Heart left ventricle (tissue), 16 donors: ENCODE measurements at regions not wholly inside any gene's neighbourhood (a gene's known extent, or its start where the extent isn't known, plus 50 kb on each side); places are given as distances from the start of the nearest gene placed in this dataset.
"Not testable (repeated sequence)": the region's sequence is repeated elsewhere in the genome, so short reads cannot be mapped to it uniquely, and the experiment has no call there.

ENCODE experiments used
- ATAC-seq, 4 donors: fragments of 200-7000 bp; cut with Tn5 transposase; one replicate each; pipeline ENCODE4 v1.9.1; 2020 to 2022; ENCODE audit warnings: moderate library complexity in 4 of 4, mild to moderate bottlenecking in 3 of 4, moderate number of reproducible peaks in 1 of 4
- DNase-seq, 5 donors: peaks; one replicate each; pipeline ENCODE4 v3.0.0-alpha.2; 2020
- H3K27ac ChIP-seq, 12 donors: fragments of 200-600 bp; sonication (generic) in 4 of 12; one replicate each; pipeline versions ENCODE4 v1.5.0 to v1.8.0; 2016 to 2022; ENCODE audit warnings: mild to moderate bottlenecking in 2 of 12
- H3K27me3 ChIP-seq, 9 donors: fragments of 200-600 bp; sonication (generic) in 2 of 9; one replicate each; pipeline versions ENCODE4 v1.5.1 to v1.8.0; 2016 to 2022; ENCODE audit warnings: mild to moderate bottlenecking in 3 of 9
- H3K36me3 ChIP-seq, 9 donors: fragments of 200-600 bp; sonication (generic) in 2 of 9; one replicate each; pipeline versions ENCODE4 v1.5.0 to v1.8.0; 2018 to 2022; ENCODE audit warnings: mild to moderate bottlenecking in 2 of 9
- H3K4me1 ChIP-seq, 12 donors: fragments of 200-600 bp; sonication (generic) in 4 of 12; one replicate each; pipeline versions ENCODE4 v1.5.0 to v1.8.0; 2016 to 2022; ENCODE audit warnings: mild to moderate bottlenecking in 3 of 12
- H3K4me3 ChIP-seq, 12 donors: fragments of 200-600 bp; sonication (generic) in 4 of 12; one replicate each; pipeline versions ENCODE4 v1.5.0 to v1.8.0; 2017 to 2022; ENCODE audit warnings: mild to moderate bottlenecking in 9 of 12, moderate library complexity in 4 of 12
- H3K9me3 ChIP-seq, 12 donors: fragments of 200-600 bp; sonication (generic) in 4 of 12; one replicate each; pipeline versions ENCODE4 v1.5.0 to v1.8.0; 2016 to 2022; ENCODE audit warnings: mild to moderate bottlenecking in 1 of 12
- CTCF ChIP-seq, 12 donors: fragments of 200-600 bp; sonication (generic) in 4 of 12; IDR thresholded peaks; one replicate each; pipeline versions ENCODE4 v1.5.0 to v1.8.0; 2018 to 2022; ENCODE audit warnings: antibody characterized with exemption in 12 of 12, mild to moderate bottlenecking in 5 of 12
- POLR2A ChIP-seq, 2 donors: fragments of 450-650 bp; IDR thresholded peaks; one replicate each; pipeline ENCODE4 v1.6.1; 2017; ENCODE audit warnings: antibody characterized with exemption in 2 of 2, mild to moderate bottlenecking in 2 of 2, moderate library complexity in 2 of 2
- WGBS, 4 donors: extraction: QIAGEN DNeasy Blood & Tissue Kit in 2 of 4; methylation state at CpG; one replicate each; pipeline versions ENCODE4 v1.1.5 to v1.1.7; 2013 to 2018; 5-methylcytosine and 5-hydroxymethylcytosine counted together
- intact Hi-C, 10 donors: fragments of 100-400 bp; cut with DNase I; formaldehyde crosslinking; loops; one replicate each; pipeline versions ENCODE4 v1.11.1 to v1.14.2; 2022
- donor health status: ischemic (EF 13 %, LVEDD 7.1; RV severe dilation, severe dysfunction).
- donor health status: healthy with polysubstance abuse.
- donor health status: DM: no; HTN: yes; CAD: no.
- donor health status: DM: no; HTN: no; CAD: no.
- donor health status: ischemic (EF 25% LVEDD 6.9; RV normal size, moderate dysfunction).
- donor health status: ischemic (EF 25% LVEDD 5.7; RV mildly dilated, moderate dysfunction).
- donor health status: healthy.
- donor health status: DM: yes; HTN: yes; CAD: no.
- donor health status: ischemic (EF 35%, LVEDD 5.7; RV mildly dilated, moderate dysfunction).
- donor health status: nonischemic (EF 11% LVEDD 7.7; RV severe dilation, severe dysfunction).
- donor health status: DM: yes; HTN: yes; CAD: no.
- donor health status: PGD.
- donor health status: ischemic (EF 29% LVEDD 5.4; RV normal size, mild dysfunction).
- donor health status: nonischemic (EF 23%, LVEDD 6.1; RV moderate dilation, normal function).

DNA sequence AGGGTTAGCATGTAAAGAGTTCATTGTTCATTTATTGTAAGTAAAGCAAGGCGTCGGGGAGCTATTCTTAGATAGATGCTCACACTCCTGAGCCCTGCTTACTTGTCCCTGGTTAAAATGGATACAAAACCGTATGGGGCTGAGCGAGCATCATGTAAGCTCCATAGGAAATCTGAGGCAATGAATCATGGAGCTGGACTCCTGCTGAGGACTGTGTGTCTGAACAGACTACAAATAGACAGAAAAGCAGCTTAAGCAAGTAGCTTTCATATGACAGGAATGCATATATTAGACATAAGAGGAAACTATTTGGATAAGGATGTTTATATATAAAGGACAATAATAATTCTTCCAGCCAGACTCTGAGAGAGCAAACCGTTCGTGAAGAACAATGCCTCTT is 604.9 kb upstream of the PTBP2 start:
- 56 to 67% (median 64%) methylated on average over 6 of the region's 6 CpGs for WGBS, 4 donors
- Histone ChIP-seq H3K4me3 (no peak overlapping the region), H3K27ac (no peak overlapping the region), H3K4me1 (no peaks in the 10 kb centered on the region), H3K9me3 (no peaks in the 10 kb centered on the region), H3K36me3 (no peaks in the 10 kb centered on the region), H3K27me3 (no peaks in the 10 kb centered on the region)
- ATAC-seq (no peak), DNase-seq (no peak)
- TF ChIP-seq CTCF (IDR thresholded peaks at IDR 0.05) (no peak), POLR2A (IDR thresholded peaks at IDR 0.05) (no peak)
- intact Hi-C loops = no loop called here

- no peak for ATAC-seq
- WGBS, 4 donors = 74 to 81% (median 76%) methylated on average over 2 of the region's 2 CpGs
- intact Hi-C loops = no loop called here
These were observed 591.2 kb upstream of the PTBP2 start for GRCh38 chr1:96130432-96130831.

DNA sequence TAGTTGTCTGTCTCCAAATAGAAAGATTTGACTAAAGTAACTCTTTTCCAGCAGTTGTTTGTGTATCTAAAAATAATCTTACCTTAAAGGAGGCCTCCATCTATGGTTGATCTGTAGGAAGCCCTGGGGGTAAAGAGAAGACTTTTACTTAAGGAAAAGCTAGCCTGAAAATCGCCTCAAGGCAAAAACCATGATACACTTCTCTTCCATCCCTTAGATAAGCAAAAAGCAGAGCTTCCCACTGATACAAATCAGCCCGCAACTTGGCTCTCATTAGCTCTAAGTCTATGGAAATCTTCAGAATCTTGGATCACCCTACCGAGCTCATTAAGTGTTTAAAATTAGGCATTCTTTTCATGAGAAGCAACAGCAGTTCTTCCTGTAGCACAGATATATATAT is 576.9 kb upstream of the PTBP2 start:
- WGBS, 4 donors = 73 to 80% (median 76%) methylated on average over 3 of the region's 3 CpGs
- Histone ChIP-seq H3K4me3 (no peak overlapping the region), H3K27ac (no peak overlapping the region), H3K9me3 (peaks cover 0 to 14% (median 1%) of the 10 kb centered on the region in 12 donors), H3K27me3 (no peaks in the 10 kb centered on the region), H3K4me1 (no peaks in the 10 kb centered on the region), H3K36me3 (no peaks in the 10 kb centered on the region)
- DNase-seq (no peak), ATAC-seq (no peak)
- intact Hi-C loops = no loop called here
- TF ChIP-seq CTCF (IDR thresholded peaks at IDR 0.05) = no peak
- no peak for TF ChIP-seq POLR2A (IDR thresholded peaks at IDR 0.05)

More at GRCh38 chr1:96130432-96130831, 591.2 kb upstream of the PTBP2 start:
- Histone ChIP-seq H3K4me3 (no peak overlapping the region), H3K9me3 (peaks cover 0 to 8% (median 0%) of the 10 kb centered on the region in 12 donors), H3K27ac (no peak overlapping the region), H3K27me3 (no peaks in the 10 kb centered on the region), H3K36me3 (no peaks in the 10 kb centered on the region), H3K4me1 (no peaks in the 10 kb centered on the region)
- TF ChIP-seq CTCF (IDR thresholded peaks at IDR 0.05) = no peak
- no peak for TF ChIP-seq POLR2A (IDR thresholded peaks at IDR 0.05)
- DNase-seq = no peak

- DNase-seq (no peak), ATAC-seq (no peak)
- Histone ChIP-seq H3K9me3 (peaks cover 0 to 14% (median 1%) of the 10 kb centered on the region in 12 donors), H3K4me1 (no peaks in the 10 kb centered on the region), H3K36me3 (no peaks in the 10 kb centered on the region), H3K27me3 (no peaks in the 10 kb centered on the region), H3K27ac (no peak overlapping the region), H3K4me3 (no peak overlapping the region)
- intact Hi-C loops = no loop called here
- no peak for TF ChIP-seq CTCF (IDR thresholded peaks at IDR 0.05)
- TF ChIP-seq POLR2A (IDR thresholded peaks at IDR 0.05) = no peak
These were observed 576.1 kb upstream of the PTBP2 start for GRCh38 chr1:96145492-96145891.

GRCh38 chr1:96152957-96153356 is 568.6 kb upstream of the PTBP2 start:
- H3K36me3 ChIP-seq, intact Hi-C loops, H3K27ac ChIP-seq, H3K27me3 ChIP-seq, H3K4me1 ChIP-seq, H3K4me3 ChIP-seq, ATAC-seq, DNase-seq: not testable (repeated sequence)
- H3K9me3 ChIP-seq = peaks cover 0 to 50% (median 21%) of the 10 kb centered on the region in 12 donors
- WGBS, 4 donors = 73 to 83% (median 78%) methylated on average over 3 of the region's 3 CpGs
